Astrocyte of the cerebellum (primary cell): ENCODE measurements at regions not wholly inside any gene's neighbourhood (a gene's known extent, or its start where the extent isn't known, plus 50 kb on each side); places are given as distances from the start of the nearest gene placed in this dataset.
A peak's percentile ranks its signal among the peaks of the same experiment; 100 is the strongest.

Experiments used
- DNase-seq: peaks from one replicate; pipeline ENCODE4 v3.0.0-alpha.2; 2011; ENCODE audit warnings: low read depth
- H3K4me3 ChIP-seq: 2 replicates; pipeline ENCODE4 v1.5.1; 2011; ENCODE audit warnings: mild to moderate bottlenecking, low read depth, low read length, moderate library complexity
- CTCF ChIP-seq: IDR thresholded peaks from 2 replicates; pipeline ENCODE4 v1.5.1; 2012; ENCODE audit warnings: low read length, low read depth, moderate library complexity, mild to moderate bottlenecking; ENCODE audit errors: missing control alignments
- in situ Hi-C: cut with HindIII; loops from 2 replicates; pipeline ENCODE4 v1.10.0; 2017; ENCODE audit warnings: low sequenced_read_pairs

GRCh38 chr6:133179481-133179880, 61.7 kb upstream of the EYA4 start:
- no peak for DNase-seq
- no peak overlapping the region for H3K4me3 ChIP-seq
- in situ Hi-C loops = no loop called here
- TF ChIP-seq CTCF = no peak

- H3K4me3 ChIP-seq = no peak overlapping the region
- TF ChIP-seq CTCF = no peak
- in situ Hi-C loops = no loop called here
- DNase-seq = no peak
Observed at GRCh38 chr6:133183691-133184090, 57.5 kb upstream of the EYA4 start.

- DNase-seq = peak; percentile 26
- in situ Hi-C loops = no loop called here
- TF ChIP-seq CTCF = peak; percentile 32
Observed at GRCh38 chr6:133184798-133185372, 56.3 kb upstream of the EYA4 start.

GRCh38 chr6:133185731-133186130, 55.4 kb upstream of the EYA4 start:
- no peak overlapping the region for H3K4me3 ChIP-seq
- DNase-seq = no peak
- in situ Hi-C loops = no loop called here
- no peak for TF ChIP-seq CTCF

More at GRCh38 chr6:133184798-133185372, 56.3 kb upstream of the EYA4 start:
- no peak overlapping the region for H3K4me3 ChIP-seq

GRCh38 chr6:133187114-133187513, 54.0 kb upstream of the EYA4 start:
- in situ Hi-C loops = no loop called here
- no peak for TF ChIP-seq CTCF
- no peak for DNase-seq
- no peak overlapping the region for H3K4me3 ChIP-seq

GRCh38 chr6:133187657-133188453, 53.3 kb upstream of the EYA4 start:
- no peak overlapping the region for H3K4me3 ChIP-seq
- TF ChIP-seq CTCF = no peak
- peak; percentile 68 for DNase-seq
- in situ Hi-C loops = no loop called here
